Esophagus muscularis mucosa (tissue), 3 donors: ENCODE measurements at regions not wholly inside any gene's neighbourhood (a gene's known extent, or its start where the extent isn't known, plus 50 kb on each side); places are given as distances from the start of the nearest gene placed in this dataset.

Experiments
- POLR2A ChIP-seq: fragments of 450-650 bp; IDR thresholded peaks from one replicate; pipeline ENCODE4 v1.6.1; 2017; ENCODE audit warnings: antibody characterized with exemption, moderate library complexity, mild to moderate bottlenecking, low read depth
- TF ChIP-seq, protein P1 (sequence below), 3 experiments: fragments of 200-600 bp in 2 of 3; fragments of 450-650 bp in 1 of 3; sonication (generic) in 2 of 3; IDR thresholded peaks; one replicate each; pipeline ENCODE4 v1.5.1; 2017 to 2019; ENCODE audit warnings: antibody characterized with exemption in 3 of 3, mild to moderate bottlenecking in 2 of 3, moderate library complexity in 1 of 3

- TF ChIP-seq, protein P1, sequence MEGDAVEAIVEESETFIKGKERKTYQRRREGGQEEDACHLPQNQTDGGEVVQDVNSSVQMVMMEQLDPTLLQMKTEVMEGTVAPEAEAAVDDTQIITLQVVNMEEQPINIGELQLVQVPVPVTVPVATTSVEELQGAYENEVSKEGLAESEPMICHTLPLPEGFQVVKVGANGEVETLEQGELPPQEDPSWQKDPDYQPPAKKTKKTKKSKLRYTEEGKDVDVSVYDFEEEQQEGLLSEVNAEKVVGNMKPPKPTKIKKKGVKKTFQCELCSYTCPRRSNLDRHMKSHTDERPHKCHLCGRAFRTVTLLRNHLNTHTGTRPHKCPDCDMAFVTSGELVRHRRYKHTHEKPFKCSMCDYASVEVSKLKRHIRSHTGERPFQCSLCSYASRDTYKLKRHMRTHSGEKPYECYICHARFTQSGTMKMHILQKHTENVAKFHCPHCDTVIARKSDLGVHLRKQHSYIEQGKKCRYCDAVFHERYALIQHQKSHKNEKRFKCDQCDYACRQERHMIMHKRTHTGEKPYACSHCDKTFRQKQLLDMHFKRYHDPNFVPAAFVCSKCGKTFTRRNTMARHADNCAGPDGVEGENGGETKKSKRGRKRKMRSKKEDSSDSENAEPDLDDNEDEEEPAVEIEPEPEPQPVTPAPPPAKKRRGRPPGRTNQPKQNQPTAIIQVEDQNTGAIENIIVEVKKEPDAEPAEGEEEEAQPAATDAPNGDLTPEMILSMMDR (IDR thresholded peaks at IDR 0.05): no peak
- no peak for TF ChIP-seq POLR2A
Observed at GRCh38 chr6:8810325-8810724, 375.0 kb upstream of the SLC35B3 start.
